ENCODE measurements at regions not wholly inside any gene's neighbourhood (a gene's known extent, or its start where the extent isn't known, plus 50 kb on each side); places are given as distances from the start of the nearest gene placed in this dataset.

GRCh38 chr6:71080826-71081225 is 124.0 kb upstream of the B3GAT2 start:
- TF ChIP-seq KDM1A (IDR thresholded peaks at IDR 0.05; ENCODE audit: low read depth) (no peak), POLR2A (IDR thresholded peaks at IDR 0.05; ENCODE audit: low read length) (no peak), CTCF (IDR thresholded peaks at IDR 0.05) (no peak)
